ENCODE measurements at regions not wholly inside any gene's neighbourhood (a gene's known extent, or its start where the extent isn't known, plus 50 kb on each side); places are given as distances from the start of the nearest gene placed in this dataset.
A peak's percentile ranks its signal among the peaks of the same experiment; 100 is the strongest.
"Not testable (repeated sequence)": the region's sequence is repeated elsewhere in the genome, so short reads cannot be mapped to it uniquely, and the experiment has no call there.

DNA sequence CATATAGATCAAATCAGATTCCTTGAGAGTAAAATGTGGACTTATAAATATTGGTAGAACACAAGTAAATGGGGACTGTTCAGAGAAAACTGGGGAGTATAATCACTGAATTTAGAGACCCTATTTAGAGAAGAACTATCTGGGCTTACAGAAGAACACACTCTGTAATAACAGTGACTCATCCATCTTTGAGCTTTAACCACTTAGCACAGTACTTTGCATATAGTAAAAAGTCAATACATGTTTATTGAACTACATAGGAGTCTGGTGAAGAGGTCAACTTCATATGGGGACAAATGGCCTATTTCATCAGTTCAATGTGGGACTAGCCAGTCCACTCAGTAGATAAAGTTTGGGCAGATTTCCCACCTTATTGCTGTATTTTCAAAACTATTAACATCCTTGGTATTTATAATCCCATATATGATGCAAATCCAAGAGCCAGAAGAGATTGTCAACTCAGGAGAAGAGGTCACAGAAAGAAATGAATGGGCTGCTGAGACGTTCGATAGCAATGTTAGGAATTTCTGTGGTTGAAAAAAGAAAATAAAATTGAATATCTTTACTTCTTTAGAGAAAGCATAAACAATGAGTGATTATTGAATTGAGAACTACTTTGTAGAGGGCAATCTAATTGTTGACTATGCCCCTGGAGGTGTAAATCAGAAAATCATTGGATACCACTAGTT, 119.3 kb upstream of the CACNA2D1 start:
- peak; percentile 78 for DNase-seq (ENCODE audit: low read depth)

DNA sequence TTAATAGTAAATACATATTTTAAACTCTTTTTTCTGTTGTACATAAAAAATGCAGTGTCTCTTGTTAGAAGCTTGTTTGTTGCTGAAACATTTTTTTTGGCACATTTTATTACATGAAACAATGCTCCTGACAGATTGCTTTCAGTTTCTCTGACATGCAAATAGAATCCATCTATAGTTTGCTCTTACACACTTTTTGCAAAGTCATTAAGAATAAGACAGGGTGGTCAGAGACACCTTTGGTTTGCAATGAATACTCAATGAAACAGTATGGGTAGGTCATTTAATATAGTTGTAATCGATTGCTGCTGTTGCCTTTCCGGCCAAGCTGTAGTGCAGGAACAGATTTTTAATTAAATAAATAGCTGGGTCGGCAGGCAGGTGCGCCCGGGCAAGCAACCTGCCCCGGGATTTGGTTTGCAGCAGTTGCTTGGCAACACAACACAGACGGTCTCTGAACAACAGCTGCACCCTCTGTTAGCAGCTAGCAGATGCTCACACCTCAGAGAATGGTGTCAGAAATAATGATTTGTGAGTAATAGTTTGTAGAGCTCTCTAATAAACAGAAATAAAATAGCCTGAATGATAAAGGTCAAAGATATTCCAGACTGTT, 115.7 kb upstream of the CACNA2D1 start:
- no peak for DNase-seq (ENCODE audit: low read depth)

DNA sequence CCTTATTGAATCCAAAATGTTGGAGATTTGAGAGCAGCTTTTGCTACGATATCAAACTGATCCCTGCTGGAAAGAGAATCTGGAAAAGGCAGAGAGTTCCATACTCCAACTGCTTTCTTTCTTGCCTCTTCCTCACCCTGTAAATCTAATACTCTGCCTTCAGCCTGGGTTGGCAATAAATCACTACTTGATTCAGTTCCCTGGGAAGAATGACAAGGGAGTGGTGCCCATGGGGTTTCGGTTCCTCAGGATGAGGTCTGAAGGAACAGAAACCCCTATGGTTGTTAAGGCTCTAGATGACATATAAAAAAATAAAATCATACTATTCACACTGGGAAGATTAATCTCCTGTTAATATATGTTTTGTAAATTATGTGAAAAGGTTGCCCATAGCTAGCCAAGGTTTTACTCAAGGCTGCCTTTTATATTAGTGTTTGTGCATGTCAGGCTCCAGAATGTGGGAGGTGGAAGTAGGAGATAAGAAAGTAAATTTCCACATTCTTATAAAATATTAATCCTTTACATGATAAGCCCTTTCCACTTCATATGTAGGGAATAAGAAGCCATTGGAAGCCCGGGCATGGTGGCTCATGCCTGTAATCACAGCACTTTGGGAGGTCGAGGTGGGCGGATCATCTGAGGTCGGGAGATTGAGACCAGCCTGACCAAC, 106.2 kb upstream of the CACNA2D1 start:
- DNase-seq (ENCODE audit: low read depth) = no peak

GRCh38 chr7:82548141-82548688, 104.6 kb upstream of the CACNA2D1 start:
- DNase-seq (ENCODE audit: low read depth) = no peak

GRCh38 chr7:82542665-82543064, 99.1 kb upstream of the CACNA2D1 start:
- DNase-seq (ENCODE audit: low read depth) = peak; percentile 73

DNA sequence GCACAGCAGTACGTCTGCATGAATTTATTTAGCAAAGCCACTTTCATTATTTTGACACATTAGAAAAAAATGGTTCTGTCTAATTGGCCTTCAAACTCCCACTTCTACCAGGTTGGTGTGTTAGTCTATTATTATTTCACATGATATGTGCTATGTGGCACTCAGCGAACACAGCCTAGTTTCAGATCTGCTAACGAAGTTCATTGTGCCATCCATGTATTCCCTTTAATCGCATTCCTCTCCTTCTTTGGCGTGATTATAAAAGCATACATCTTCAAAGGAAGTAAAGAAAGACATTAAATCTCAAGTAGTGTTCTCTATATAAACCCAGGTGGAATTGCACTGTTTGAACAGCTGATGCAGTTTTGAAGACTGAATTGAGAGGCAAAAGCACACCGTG, 96.4 kb upstream of the CACNA2D1 start:
- DNase-seq (ENCODE audit: low read depth) = no peak

GRCh38 chr7:82534684-82535083, 91.1 kb upstream of the CACNA2D1 start:
- DNase-seq (ENCODE audit: low read depth) = no peak

- DNase-seq (ENCODE audit: low read depth) = no peak
Measured at GRCh38 chr7:82530361-82530760, 86.8 kb upstream of the CACNA2D1 start.

DNA sequence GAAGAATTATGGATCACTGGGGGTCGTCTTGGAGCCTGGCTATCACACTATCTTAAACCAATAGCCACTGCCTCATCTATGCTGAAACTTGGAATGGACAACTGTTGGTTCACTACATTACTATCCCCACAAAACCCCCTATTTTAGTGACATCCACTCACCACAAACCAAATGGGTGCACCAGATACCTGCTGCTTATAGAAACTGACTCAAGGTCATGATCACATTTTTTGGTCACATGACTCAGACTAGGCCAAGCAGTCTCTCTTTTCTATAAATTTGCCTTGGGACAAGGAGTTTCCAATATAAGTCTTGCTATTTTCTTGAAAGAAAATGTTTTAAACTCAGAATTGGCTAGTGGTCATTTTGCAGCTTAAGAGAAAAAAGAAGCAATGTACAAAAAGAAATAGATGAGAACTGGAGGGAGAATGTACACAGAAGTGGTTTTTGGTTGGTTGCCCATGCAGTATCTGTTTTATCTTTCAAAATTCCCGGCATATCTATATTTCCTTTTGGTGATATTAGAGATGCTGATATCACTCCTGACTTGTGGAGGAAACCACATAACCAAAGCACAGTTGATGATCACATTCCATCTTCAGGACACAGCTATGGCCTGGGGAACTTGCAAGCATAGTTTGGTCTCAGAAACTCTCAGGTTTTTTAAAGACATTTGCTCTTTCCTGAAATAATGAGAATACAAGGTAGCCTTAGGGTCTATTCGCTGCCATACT, 85.2 kb upstream of the CACNA2D1 start:
- peak; percentile 17 for DNase-seq (ENCODE audit: low read depth)

- DNase-seq (ENCODE audit: low read depth) = peak; percentile 19
Measured at GRCh38 chr7:82527851-82528250, 84.3 kb upstream of the CACNA2D1 start.

DNA sequence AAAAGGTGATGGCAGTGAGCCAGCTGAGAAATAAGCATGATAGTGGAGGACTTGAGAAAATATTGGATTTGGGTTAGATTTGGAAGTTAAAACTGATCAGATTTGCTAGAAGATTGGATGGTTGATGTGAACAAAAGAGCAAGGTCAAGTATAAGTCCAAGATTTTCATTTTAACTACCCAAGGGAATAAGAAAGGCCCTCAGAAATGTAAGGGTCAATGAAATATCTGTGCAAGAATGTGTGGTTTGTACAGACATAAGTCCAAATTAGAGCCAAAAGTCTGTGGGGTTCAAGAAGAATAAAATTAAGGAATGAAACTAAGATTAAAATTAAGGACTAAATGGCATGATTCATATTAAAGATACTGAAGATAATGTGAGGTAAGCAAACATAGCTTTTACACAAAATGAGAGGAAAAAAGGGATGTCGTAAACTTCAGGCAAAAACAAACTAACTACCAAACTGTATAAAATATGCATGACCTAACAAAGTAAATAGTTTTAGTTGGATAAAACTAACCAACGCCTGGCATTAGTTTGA, 78.4 kb upstream of the CACNA2D1 start:
- DNase-seq (ENCODE audit: low read depth) = no peak

- no peak for DNase-seq (ENCODE audit: low read depth)
Measured at GRCh38 chr7:82517050-82517449, 73.5 kb upstream of the CACNA2D1 start.

- DNase-seq (ENCODE audit: low read depth) = no peak
Measured at GRCh38 chr7:82511542-82511941, 68.0 kb upstream of the CACNA2D1 start.

DNA sequence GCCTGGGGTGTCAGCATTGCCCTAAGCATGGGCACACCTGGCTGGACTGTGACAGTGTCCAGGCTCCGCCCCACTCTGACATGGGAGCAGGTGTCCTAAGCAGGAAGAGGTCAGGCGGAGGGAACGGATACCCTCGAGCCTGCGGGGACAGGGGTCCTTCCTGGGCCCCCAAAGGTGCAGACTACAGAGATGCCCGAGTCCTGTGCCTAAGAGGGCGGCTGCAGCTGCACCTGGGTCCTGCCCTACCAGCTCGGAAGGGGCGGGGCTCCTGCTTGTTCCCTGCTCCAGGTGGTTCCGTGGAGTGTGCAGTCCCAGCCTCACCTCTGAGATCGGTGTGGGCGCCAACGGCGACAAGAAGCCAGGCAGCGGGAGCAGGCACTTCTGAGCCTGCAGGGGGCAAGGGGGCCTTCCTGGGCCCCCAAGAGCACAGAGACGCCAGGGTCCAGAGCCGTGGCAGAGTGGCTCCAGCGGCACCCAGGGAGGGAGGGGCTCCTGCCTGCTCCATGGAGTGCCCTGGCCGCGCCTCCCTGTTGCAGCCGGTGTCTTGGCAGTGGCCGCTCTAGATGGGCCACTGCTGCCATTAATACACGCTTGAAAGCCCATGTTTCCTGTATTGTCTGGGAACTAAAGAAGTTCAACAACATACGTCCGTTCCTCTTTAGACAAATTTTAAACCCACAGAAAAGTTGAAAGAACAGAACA, 64.5 kb upstream of the CACNA2D1 start:
- no peak for DNase-seq (ENCODE audit: low read depth)

GRCh38 chr7:82507365-82507975, 63.9 kb upstream of the CACNA2D1 start:
- no peak for DNase-seq (ENCODE audit: low read depth)

DNA sequence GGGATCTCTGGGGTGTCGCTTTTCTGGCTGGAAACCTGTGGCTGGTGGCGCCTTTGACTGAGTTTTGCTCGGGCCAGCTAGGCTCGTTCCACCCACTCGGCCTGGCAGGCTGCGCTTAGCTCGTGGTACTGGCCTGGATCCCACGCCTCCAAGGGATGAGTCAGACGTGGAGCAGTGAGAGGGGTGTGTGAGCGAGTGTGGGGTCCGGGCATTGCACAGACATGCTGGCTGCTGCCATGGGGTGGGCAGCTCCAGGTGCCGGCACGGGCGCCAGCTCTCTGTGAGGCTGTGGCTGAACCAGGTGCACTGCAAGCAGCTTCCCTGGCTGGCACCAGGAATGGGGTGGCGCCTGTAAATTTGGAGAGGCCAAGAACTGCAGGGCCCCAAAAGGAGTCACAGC, 63.1 kb upstream of the CACNA2D1 start:
- peak; percentile 10 for DNase-seq (ENCODE audit: low read depth)

- DNase-seq (ENCODE audit: low read depth) = no peak
Measured at GRCh38 chr7:82506208-82506607, 62.6 kb upstream of the CACNA2D1 start.

DNA sequence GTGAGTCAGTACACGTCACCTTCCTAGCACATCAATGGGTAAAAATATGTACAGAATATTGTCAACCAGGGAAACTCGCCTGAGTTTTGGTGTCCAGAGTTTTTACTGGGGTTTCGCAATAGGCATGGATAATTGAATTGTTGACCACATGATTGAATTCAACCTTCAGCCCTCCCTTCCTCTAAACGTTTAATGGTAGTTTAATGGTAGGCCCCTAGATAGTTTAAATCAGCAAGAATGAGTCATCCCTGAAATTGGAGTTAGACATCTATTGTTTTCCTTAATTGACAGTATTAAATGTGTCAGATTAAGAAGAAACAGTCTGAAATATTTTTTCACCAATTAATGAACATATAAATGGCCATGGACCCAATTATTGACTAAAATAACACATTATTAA, 57.8 kb upstream of the CACNA2D1 start:
- DNase-seq (ENCODE audit: low read depth) = no peak

GRCh38 chr7:82499546-82499945, 56.0 kb upstream of the CACNA2D1 start:
- not testable (repeated sequence) for DNase-seq (ENCODE audit: low read depth)

DNA sequence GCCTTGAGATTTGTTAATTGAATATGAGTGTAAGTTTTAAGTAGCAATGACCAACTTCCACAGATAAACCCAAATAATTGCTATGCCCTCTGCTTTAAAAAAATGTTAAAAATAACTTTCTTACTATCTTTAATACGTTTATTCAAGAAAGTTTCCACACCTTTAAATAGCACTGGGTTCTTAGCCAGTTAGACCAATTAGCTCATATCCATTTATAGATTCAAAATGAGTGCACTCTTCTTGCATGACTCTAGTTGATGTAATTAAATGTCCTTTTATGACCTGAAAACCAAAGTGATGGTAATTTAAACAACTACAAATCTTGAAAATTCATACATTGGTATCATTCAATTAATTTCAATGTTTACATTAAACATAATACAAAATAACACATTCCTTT, 50.8 kb upstream of the CACNA2D1 start:
- DNase-seq (ENCODE audit: low read depth) = no peak
